ENCODE measurements at regions not wholly inside any gene's neighbourhood (a gene's known extent, or its start where the extent isn't known, plus 50 kb on each side); places are given as distances from the start of the nearest gene placed in this dataset.
"Not testable (repeated sequence)": the region's sequence is repeated elsewhere in the genome, so short reads cannot be mapped to it uniquely, and the experiment has no call there.

DNA sequence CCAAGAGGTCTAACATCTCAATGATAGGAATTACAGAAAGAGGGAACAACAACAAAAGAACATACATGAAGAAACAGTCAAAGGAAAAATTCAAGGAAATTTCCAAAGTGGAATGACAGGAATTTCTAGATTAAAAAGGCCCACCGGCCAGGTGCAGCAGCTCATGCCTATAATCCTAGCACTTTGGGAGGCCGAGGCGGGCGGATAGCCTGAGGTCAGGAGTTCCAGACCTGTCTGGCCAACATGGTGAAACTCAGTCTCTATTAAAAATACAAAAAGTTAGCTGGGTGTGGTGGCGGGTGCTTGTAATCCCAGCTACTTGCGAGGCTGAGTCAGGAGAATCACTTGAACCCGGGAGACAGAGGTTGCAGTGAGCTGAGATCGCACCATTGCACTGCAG lies 277.2 kb upstream of the AMIGO2 start:
- TF ChIP-seq, protein P1, sequence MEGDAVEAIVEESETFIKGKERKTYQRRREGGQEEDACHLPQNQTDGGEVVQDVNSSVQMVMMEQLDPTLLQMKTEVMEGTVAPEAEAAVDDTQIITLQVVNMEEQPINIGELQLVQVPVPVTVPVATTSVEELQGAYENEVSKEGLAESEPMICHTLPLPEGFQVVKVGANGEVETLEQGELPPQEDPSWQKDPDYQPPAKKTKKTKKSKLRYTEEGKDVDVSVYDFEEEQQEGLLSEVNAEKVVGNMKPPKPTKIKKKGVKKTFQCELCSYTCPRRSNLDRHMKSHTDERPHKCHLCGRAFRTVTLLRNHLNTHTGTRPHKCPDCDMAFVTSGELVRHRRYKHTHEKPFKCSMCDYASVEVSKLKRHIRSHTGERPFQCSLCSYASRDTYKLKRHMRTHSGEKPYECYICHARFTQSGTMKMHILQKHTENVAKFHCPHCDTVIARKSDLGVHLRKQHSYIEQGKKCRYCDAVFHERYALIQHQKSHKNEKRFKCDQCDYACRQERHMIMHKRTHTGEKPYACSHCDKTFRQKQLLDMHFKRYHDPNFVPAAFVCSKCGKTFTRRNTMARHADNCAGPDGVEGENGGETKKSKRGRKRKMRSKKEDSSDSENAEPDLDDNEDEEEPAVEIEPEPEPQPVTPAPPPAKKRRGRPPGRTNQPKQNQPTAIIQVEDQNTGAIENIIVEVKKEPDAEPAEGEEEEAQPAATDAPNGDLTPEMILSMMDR (IDR thresholded peaks at IDR 0.05) = not testable (repeated sequence)
- TF ChIP-seq POLR2AphosphoS5 (IDR thresholded peaks at IDR 0.05; ENCODE audit: insufficient read depth in 1 of 2, low read depth in 1 of 2); POLR2A (IDR thresholded peaks at IDR 0.05): not testable (repeated sequence)

All from vagina (tissue), 2 donors.